ENCODE measurements at regions not wholly inside any gene's neighbourhood (a gene's known extent, or its start where the extent isn't known, plus 50 kb on each side); places are given as distances from the start of the nearest gene placed in this dataset.

DNA sequence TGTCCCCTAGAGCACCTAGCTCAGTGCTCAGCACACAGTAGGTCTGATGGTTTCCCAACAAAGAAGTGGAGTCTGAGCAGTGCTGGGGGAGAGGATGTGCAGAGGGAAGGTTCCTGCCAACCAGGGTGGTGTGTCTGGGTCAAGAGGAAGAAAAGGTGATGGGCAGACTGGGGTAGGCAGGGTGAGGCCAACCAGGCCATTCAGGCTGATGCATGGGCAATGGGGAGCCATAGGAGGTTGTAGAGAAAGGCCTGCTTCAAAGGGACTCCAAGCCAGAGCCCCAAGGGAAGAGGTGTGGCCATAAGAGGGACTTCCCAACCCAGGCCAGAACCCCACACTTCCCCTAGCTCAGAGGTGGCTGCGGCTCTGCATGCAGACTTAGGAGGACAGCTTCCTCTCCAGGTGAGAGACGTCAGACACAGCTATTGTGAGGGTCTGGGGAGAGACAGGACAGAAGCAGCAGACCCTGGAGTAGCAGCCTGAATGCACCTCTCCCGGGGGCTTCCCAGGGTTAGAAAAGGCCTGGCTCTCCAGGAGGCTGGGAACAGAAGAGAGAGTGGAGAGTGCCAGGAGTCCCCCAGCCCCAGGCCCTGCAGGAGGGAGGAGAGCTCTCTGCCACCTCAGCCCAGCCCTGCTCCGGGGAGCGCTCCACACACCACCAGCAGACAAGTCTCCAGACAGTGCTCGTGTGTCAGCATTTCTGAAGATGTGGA, 87.4 kb upstream of the ZMIZ1 start:
- Histone ChIP-seq H3K4me1 (ENCODE audit: control insufficient read depth in 2 of 2, insufficient read depth in 2 of 2, low read length in 1 of 2) (peaks cover 2 to 16% of the 10 kb centered on the region in 2 donors), H3K27me3 (ENCODE audit: control insufficient read depth in 1 of 2, insufficient read depth in 2 of 2, low read length in 2 of 2) (no peaks in the 10 kb centered on the region), H3K27ac (ENCODE audit: low read depth in 2 of 2, low read length in 1 of 2) (no peak overlapping the region), H3K9me3 (ENCODE audit: control insufficient read depth in 2 of 2, insufficient read depth in 1 of 2, low read depth in 1 of 2, low read length in 1 of 2) (no peaks in the 10 kb centered on the region), H3K36me3 (ENCODE audit: control insufficient read depth in 2 of 2, insufficient read depth in 2 of 2, low read length in 1 of 2) (no peaks in the 10 kb centered on the region), H3K4me3 (ENCODE audit: low read depth in 1 of 2, low read length in 2 of 2) (no peak overlapping the region)
- 79 to 84% methylated on average over 6 of the region's 6 CpGs for WGBS, 2 donors

DNA sequence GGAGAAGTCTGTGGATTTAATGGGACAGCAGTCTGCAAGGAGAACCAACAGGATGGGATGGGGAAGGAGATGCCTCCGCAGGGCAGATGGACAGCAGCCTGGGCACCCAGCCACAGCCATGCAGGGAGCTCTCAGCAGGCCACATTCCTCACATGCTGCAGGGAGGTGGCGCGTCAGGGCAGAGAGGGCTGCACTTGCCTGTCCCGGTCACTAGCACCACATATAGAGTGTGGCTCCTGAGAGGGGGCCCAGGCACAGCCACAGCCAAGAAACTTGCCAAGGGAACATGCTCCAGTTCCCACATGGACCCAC, 86.8 kb upstream of the ZMIZ1 start:
- WGBS, 2 donors, result 87 to 98% methylated on average over 4 of the region's 4 CpGs
- no peak overlapping the region for H3K27ac ChIP-seq (ENCODE audit: low read depth in 2 of 2, low read length in 1 of 2)
- no peak overlapping the region for H3K4me3 ChIP-seq (ENCODE audit: low read depth in 1 of 2, low read length in 2 of 2)
- peaks cover 2 to 16% of the 10 kb centered on the region in 2 donors for H3K4me1 ChIP-seq (ENCODE audit: control insufficient read depth in 2 of 2, insufficient read depth in 2 of 2, low read length in 1 of 2)
- H3K27me3 ChIP-seq (ENCODE audit: control insufficient read depth in 1 of 2, insufficient read depth in 2 of 2, low read length in 2 of 2), result no peaks in the 10 kb centered on the region
- no peaks in the 10 kb centered on the region for H3K36me3 ChIP-seq (ENCODE audit: control insufficient read depth in 2 of 2, insufficient read depth in 2 of 2, low read length in 1 of 2)
- no peaks in the 10 kb centered on the region for H3K9me3 ChIP-seq (ENCODE audit: control insufficient read depth in 2 of 2, insufficient read depth in 1 of 2, low read depth in 1 of 2, low read length in 1 of 2)

DNA sequence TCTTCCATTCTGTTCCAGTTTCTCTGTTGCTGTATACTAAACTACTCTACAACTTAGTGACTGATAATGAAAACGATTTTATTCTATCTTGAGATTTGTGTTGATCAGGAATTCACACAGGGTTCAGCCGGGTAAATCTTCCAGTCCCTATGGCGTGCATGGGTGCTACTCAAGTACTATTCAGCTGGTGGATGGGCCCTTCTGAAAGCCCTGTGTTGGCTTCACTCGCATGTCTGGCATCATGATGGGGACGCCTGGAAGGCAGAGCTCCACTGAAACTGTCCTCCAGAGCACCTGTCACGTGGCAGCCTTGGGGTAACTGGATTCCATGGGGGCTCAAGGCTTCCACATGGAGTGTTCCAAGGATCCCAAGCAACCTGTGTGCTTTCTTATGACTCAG, 86.0 kb upstream of the ZMIZ1 start:
- Histone ChIP-seq H3K4me3 (ENCODE audit: low read depth in 1 of 2, low read length in 2 of 2) (no peak overlapping the region), H3K27me3 (ENCODE audit: control insufficient read depth in 1 of 2, insufficient read depth in 2 of 2, low read length in 2 of 2) (no peaks in the 10 kb centered on the region), H3K27ac (ENCODE audit: low read depth in 2 of 2, low read length in 1 of 2) (no peak overlapping the region), H3K36me3 (ENCODE audit: control insufficient read depth in 2 of 2, insufficient read depth in 2 of 2, low read length in 1 of 2) (no peaks in the 10 kb centered on the region), H3K9me3 (ENCODE audit: control insufficient read depth in 2 of 2, insufficient read depth in 1 of 2, low read depth in 1 of 2, low read length in 1 of 2) (no peaks in the 10 kb centered on the region), H3K4me1 (ENCODE audit: control insufficient read depth in 2 of 2, insufficient read depth in 2 of 2, low read length in 1 of 2) (peaks cover 2 to 8% of the 10 kb centered on the region in 2 donors)
- 84% methylated on average over 6 of the region's 6 CpGs for WGBS, 2 donors

DNA sequence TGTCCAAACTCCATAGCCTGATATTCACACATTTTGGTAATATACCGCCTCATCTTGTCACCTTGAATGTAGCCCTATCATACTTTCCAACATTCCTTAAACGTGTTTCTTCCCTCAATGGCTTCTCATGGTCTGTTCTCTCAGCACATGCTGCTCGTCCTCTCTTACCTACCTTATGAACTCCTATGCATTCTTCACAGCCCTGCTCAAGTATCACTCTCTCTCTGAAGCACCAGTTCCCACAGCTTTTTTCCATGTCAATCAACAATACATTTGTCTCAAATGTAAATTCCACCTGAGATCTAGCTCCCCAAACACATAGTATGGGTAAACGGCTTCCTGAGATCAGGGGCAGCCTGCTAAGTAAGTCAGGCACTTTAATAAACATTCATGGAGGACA, 85.2 kb upstream of the ZMIZ1 start:
- H3K4me1 ChIP-seq (ENCODE audit: control insufficient read depth in 2 of 2, insufficient read depth in 2 of 2, low read length in 1 of 2), result peaks cover 0 to 5% of the 10 kb centered on the region in 2 donors
- no peak overlapping the region for H3K4me3 ChIP-seq (ENCODE audit: low read depth in 1 of 2, low read length in 2 of 2)
- no peaks in the 10 kb centered on the region for H3K27me3 ChIP-seq (ENCODE audit: control insufficient read depth in 1 of 2, insufficient read depth in 2 of 2, low read length in 2 of 2)
- H3K36me3 ChIP-seq (ENCODE audit: control insufficient read depth in 2 of 2, insufficient read depth in 2 of 2, low read length in 1 of 2), result no peaks in the 10 kb centered on the region
- 81 to 83% methylated on average over 4 of the region's 4 CpGs for WGBS, 2 donors
- no peaks in the 10 kb centered on the region for H3K9me3 ChIP-seq (ENCODE audit: control insufficient read depth in 2 of 2, insufficient read depth in 1 of 2, low read depth in 1 of 2, low read length in 1 of 2)
- no peak overlapping the region for H3K27ac ChIP-seq (ENCODE audit: low read depth in 2 of 2, low read length in 1 of 2)

DNA sequence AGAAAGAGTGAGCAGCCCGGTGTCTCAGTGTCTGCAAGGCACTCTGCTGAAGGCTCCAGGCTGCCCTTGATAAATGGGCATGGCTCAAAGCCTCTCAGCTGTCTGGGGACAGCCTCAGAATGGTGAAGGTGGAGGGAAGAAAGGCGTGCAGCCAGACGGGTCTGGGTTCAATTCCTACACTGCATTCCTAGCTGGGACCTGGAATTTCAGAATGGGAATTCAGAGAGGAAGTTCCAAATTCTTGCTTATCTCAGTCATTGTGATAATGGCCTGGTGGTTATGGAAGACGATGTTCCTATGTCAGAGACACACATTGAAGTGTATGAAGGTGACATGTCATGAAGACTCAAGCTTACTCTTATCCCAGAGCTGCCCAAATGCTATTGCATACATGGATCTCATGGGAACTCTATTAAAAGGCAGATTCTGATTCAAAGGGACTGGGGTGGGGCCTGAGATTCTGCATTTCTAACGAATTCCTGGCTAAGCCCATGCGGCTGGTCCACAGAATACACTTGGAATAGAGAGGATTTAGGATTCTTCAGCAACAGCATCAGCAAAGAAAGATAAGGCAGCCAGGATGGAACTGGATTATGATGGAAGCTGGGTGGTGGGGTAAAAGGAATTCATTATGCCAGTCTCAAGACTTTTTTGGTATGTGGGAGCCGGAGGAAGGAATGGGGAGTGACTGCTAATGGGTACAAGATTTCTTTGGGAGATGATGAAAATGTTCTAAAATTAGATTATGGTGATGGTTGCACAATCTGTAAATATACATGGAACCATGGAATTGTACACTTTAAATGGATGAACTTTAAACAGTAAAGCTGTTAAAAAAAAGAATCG, 82.6 kb upstream of the ZMIZ1 start:
- WGBS, 2 donors, result 90 to 91% methylated on average over 8 of the region's 8 CpGs
- peaks cover 0 to 5% of the 10 kb centered on the region in 2 donors for H3K4me1 ChIP-seq (ENCODE audit: control insufficient read depth in 2 of 2, insufficient read depth in 2 of 2, low read length in 1 of 2)
- no peaks in the 10 kb centered on the region for H3K36me3 ChIP-seq (ENCODE audit: control insufficient read depth in 2 of 2, insufficient read depth in 2 of 2, low read length in 1 of 2)
- peaks cover 0 to 2% of the 10 kb centered on the region in 2 donors for H3K9me3 ChIP-seq (ENCODE audit: control insufficient read depth in 2 of 2, insufficient read depth in 1 of 2, low read depth in 1 of 2, low read length in 1 of 2)
- no peaks in the 10 kb centered on the region for H3K27me3 ChIP-seq (ENCODE audit: control insufficient read depth in 1 of 2, insufficient read depth in 2 of 2, low read length in 2 of 2)
- no peak overlapping the region for H3K4me3 ChIP-seq (ENCODE audit: low read depth in 1 of 2, low read length in 2 of 2)
- H3K27ac ChIP-seq (ENCODE audit: low read depth in 2 of 2, low read length in 1 of 2), result no peak overlapping the region

DNA sequence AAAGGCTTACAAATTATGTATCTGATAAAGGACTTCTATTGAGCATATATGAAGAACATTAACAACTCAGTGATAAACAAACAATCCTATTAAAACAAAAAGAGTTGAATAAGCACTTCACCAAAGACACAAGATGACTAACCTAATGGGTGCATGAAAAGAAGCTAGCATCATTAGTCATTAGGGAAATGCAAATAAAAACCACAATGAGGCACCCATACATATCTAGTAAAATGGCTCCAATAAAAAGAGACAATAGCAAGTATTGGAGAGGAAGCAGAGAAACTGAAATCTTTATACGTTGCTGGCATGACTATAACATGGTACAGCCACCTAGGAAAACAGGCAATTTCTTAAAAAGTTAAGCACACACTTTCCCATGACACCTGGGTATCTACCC, 77.6 kb upstream of the ZMIZ1 start:
- 47 to 53% methylated on average over 1 of the region's 1 CpG for WGBS, 2 donors
- Histone ChIP-seq H3K4me1 (ENCODE audit: control insufficient read depth in 2 of 2, insufficient read depth in 2 of 2, low read length in 1 of 2) (peaks cover 0 to 2% of the 10 kb centered on the region in 2 donors), H3K27ac (ENCODE audit: low read depth in 2 of 2, low read length in 1 of 2) (no peak overlapping the region), H3K36me3 (ENCODE audit: control insufficient read depth in 2 of 2, insufficient read depth in 2 of 2, low read length in 1 of 2) (no peaks in the 10 kb centered on the region), H3K27me3 (ENCODE audit: control insufficient read depth in 1 of 2, insufficient read depth in 2 of 2, low read length in 2 of 2) (no peaks in the 10 kb centered on the region), H3K9me3 (ENCODE audit: control insufficient read depth in 2 of 2, insufficient read depth in 1 of 2, low read depth in 1 of 2, low read length in 1 of 2) (peaks cover 0 to 2% of the 10 kb centered on the region in 2 donors), H3K4me3 (ENCODE audit: low read depth in 1 of 2, low read length in 2 of 2) (no peak overlapping the region)

DNA sequence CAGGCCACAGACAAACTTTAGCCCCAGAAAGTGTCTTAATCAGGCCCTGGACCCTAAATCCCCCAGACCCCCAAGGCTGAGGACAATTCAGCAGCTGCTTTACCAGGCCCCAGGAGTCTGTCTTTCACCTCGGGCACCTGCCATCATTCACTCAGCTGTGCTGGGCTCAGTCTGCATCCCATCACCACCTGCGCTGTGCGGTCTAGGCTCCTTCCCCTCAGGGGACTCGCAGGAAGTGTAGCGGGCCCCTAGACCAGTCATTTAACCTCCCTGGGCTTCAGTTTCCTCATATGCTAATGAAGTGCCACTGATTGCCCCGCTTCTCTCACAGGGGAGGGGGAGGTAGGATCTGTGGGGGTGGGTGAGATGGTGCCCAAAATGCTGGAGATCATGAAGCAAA, 76.4 kb upstream of the ZMIZ1 start:
- no peaks in the 10 kb centered on the region for H3K27me3 ChIP-seq (ENCODE audit: control insufficient read depth in 1 of 2, insufficient read depth in 2 of 2, low read length in 2 of 2)
- 79 to 87% methylated on average over 6 of the region's 6 CpGs for WGBS, 2 donors
- no peaks in the 10 kb centered on the region for H3K36me3 ChIP-seq (ENCODE audit: control insufficient read depth in 2 of 2, insufficient read depth in 2 of 2, low read length in 1 of 2)
- peaks cover 0 to 2% of the 10 kb centered on the region in 2 donors for H3K9me3 ChIP-seq (ENCODE audit: control insufficient read depth in 2 of 2, insufficient read depth in 1 of 2, low read depth in 1 of 2, low read length in 1 of 2)
- no peak overlapping the region for H3K27ac ChIP-seq (ENCODE audit: low read depth in 2 of 2, low read length in 1 of 2)
- H3K4me3 ChIP-seq (ENCODE audit: low read depth in 1 of 2, low read length in 2 of 2), result no peak overlapping the region
- H3K4me1 ChIP-seq (ENCODE audit: control insufficient read depth in 2 of 2, insufficient read depth in 2 of 2, low read length in 1 of 2), result peaks cover 0 to 2% of the 10 kb centered on the region in 2 donors

DNA sequence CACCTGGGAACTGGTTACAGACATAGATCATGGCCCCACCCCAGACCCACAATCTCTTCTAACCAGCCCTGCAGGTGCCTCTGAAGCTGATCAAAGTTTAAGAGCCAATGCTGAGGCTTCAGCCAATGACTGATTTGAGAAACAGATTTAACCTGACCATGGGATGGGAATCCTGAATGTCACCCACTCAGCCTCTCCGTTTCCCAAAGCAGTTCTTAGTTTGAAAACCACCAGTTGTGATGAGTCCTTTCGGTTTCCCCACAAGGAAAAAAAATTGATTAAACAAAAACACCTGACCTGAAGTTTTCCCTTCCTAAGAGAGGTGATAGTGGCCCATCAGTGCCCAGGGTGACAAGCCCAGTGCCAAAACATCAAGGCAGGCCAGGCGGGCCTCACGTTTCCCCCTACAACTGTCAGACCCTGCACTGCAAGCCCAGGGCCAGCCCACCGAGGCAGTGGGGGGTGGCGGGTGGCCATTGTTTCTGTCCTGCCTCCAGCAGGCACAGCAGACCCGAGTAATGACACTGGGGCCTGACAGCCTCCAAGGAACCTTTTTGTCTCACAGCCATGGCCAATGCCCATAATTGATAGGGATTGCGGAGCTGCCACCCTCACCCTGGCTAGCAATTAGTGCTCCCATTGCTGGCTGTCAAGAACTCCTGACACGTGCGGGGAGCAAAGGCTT, 75.4 kb upstream of the ZMIZ1 start:
- Histone ChIP-seq H3K9me3 (ENCODE audit: control insufficient read depth in 2 of 2, insufficient read depth in 1 of 2, low read depth in 1 of 2, low read length in 1 of 2) (peaks cover 0 to 2% of the 10 kb centered on the region in 2 donors), H3K4me1 (ENCODE audit: control insufficient read depth in 2 of 2, insufficient read depth in 2 of 2, low read length in 1 of 2) (peaks cover 0 to 2% of the 10 kb centered on the region in 2 donors), H3K4me3 (ENCODE audit: low read depth in 1 of 2, low read length in 2 of 2) (no peak overlapping the region), H3K27ac (ENCODE audit: low read depth in 2 of 2, low read length in 1 of 2) (no peak overlapping the region), H3K27me3 (ENCODE audit: control insufficient read depth in 1 of 2, insufficient read depth in 2 of 2, low read length in 2 of 2) (no peaks in the 10 kb centered on the region), H3K36me3 (ENCODE audit: control insufficient read depth in 2 of 2, insufficient read depth in 2 of 2, low read length in 1 of 2) (no peaks in the 10 kb centered on the region)
- WGBS, 2 donors, result 89 to 90% methylated on average over 10 of the region's 10 CpGs

DNA sequence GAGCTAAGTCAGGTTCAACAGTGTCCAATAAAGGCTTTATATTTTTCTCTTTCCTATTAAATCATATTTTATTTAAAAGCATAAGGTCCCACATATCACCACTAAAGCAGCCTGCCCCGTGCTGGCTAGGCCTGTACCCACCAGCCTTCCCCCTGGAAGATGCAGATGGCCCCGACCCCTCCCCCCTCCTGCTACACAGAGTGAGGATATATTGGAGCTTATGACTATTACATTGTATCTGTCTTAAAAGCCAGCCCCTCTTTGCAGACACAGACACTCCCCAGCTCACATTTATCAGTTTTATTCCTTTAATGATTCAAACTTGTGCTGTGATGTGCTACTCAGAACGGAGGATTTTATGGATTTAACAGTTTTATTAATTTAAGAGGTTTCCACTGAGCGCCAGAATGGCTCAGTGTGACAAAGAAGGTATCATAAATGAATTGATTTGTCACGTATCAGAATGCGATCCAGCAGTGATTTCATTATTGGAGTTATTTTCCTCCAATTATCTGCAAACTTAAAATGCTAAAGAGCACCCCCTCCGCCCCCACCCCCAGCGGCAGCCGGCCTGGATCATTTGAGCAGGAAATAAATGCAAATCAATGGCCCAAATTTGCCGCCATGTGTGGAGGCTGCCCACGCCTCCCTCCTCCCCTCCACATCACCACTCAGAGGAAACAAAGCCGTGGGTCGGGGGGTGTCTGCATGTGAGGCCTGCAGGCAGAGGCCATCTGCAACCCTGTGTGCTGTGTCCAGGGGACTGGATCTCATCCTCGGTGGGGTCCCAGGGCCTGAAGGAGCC, 72.6 kb upstream of the ZMIZ1 start:
- 88% methylated on average over 14 of the region's 14 CpGs for WGBS, 2 donors
- Histone ChIP-seq H3K27me3 (ENCODE audit: control insufficient read depth in 1 of 2, insufficient read depth in 2 of 2, low read length in 2 of 2) (no peaks in the 10 kb centered on the region), H3K4me1 (ENCODE audit: control insufficient read depth in 2 of 2, insufficient read depth in 2 of 2, low read length in 1 of 2) (peaks cover 0 to 2% of the 10 kb centered on the region in 2 donors), H3K4me3 (ENCODE audit: low read depth in 1 of 2, low read length in 2 of 2) (no peak overlapping the region), H3K36me3 (ENCODE audit: control insufficient read depth in 2 of 2, insufficient read depth in 2 of 2, low read length in 1 of 2) (no peaks in the 10 kb centered on the region), H3K27ac (ENCODE audit: low read depth in 2 of 2, low read length in 1 of 2) (no peak overlapping the region), H3K9me3 (ENCODE audit: control insufficient read depth in 2 of 2, insufficient read depth in 1 of 2, low read depth in 1 of 2, low read length in 1 of 2) (no peaks in the 10 kb centered on the region)

All from esophagus (tissue), 2 donors.